Peyer's patch (tissue), 4 donors: ENCODE measurements at regions not wholly inside any gene's neighbourhood (a gene's known extent, or its start where the extent isn't known, plus 50 kb on each side); places are given as distances from the start of the nearest gene placed in this dataset.
"Not testable (repeated sequence)": the region's sequence is repeated elsewhere in the genome, so short reads cannot be mapped to it uniquely, and the experiment has no call there.

Experiments
- DNase-seq, 3 donors: peaks; one replicate each; pipeline ENCODE4 v3.0.0-alpha.2; 2017 to 2019
- H3K27ac ChIP-seq, 4 donors: fragments of 200-600 bp; sonication (generic); one replicate each; pipeline ENCODE4 v1.5.1; 2016 to 2019
- H3K27me3 ChIP-seq, 2 donors: fragments of 200-600 bp; sonication (generic); one replicate each; pipeline ENCODE4 v1.5.1; 2019
- H3K36me3 ChIP-seq, 3 donors: fragments of 200-600 bp; sonication (generic); one replicate each; pipeline ENCODE4 v1.5.1; 2016 to 2019
- H3K4me1 ChIP-seq, 4 donors: fragments of 200-600 bp; sonication (generic); one replicate each; pipeline ENCODE4 v1.5.1; 2016 to 2019
- H3K4me3 ChIP-seq, 4 donors: fragments of 200-600 bp; sonication (generic); 1 replicate in 3 of 4; 2 replicates in 1 of 4; pipeline ENCODE4 v1.5.1; 2016 to 2019; ENCODE audit warnings: mild to moderate bottlenecking in 1 of 4
- H3K9me3 ChIP-seq, 4 donors: fragments of 200-600 bp; sonication (generic); one replicate each; pipeline ENCODE4 v1.5.1; 2016 to 2019; ENCODE audit warnings: mild to moderate bottlenecking in 1 of 4
- POLR2A ChIP-seq, 2 donors: fragments of 450-650 bp; IDR thresholded peaks; one replicate each; pipeline ENCODE4 v1.5.1; 2017; ENCODE audit warnings: antibody characterized with exemption in 2 of 2, mild to moderate bottlenecking in 2 of 2, moderate library complexity in 2 of 2
- TF ChIP-seq, protein P1 (sequence below), 6 experiments: fragments of 450-650 bp in 4 of 6; fragments of 200-600 bp in 2 of 6; sonication (generic) in 1 of 6; IDR thresholded peaks; one replicate each; pipeline ENCODE4 v1.5.1; 2017 to 2019; ENCODE audit warnings: antibody characterized with exemption in 6 of 6, mild to moderate bottlenecking in 3 of 6, moderate library complexity in 1 of 6

DNA sequence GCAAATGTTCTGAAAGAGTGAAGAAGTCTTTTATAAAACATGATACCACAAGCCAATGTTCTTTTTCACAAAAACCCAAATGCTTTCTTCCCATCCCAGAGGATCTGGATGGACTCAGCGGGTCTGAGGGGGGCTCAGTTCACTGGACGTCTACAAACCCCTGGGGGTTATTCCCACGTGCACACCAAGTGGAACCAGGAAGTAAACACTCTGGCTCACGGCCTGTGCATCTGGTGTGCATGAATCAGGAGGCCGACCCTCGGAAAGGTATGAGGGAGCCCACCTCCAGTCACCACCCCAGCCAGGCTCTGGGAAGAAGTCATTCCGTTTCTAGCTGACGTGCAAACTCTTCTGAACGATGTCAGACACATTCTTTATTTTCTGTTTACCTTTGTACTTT, 252.2 kb downstream of the DLL1 start:
- Histone ChIP-seq H3K4me3 (no peak overlapping the region), H3K4me1 (no peaks in the 10 kb centered on the region), H3K36me3 (no peaks in the 10 kb centered on the region), H3K27ac (peak overlapping the region in 3 of 4 donors; percentile 28 to 81 (median 80)), H3K9me3 (peaks cover 0 to 5% (median 3%) of the 10 kb centered on the region in 4 donors), H3K27me3 (no peaks in the 10 kb centered on the region)
- peak in 1 of 3 donors; percentile 30 for DNase-seq
- TF ChIP-seq, protein P1, sequence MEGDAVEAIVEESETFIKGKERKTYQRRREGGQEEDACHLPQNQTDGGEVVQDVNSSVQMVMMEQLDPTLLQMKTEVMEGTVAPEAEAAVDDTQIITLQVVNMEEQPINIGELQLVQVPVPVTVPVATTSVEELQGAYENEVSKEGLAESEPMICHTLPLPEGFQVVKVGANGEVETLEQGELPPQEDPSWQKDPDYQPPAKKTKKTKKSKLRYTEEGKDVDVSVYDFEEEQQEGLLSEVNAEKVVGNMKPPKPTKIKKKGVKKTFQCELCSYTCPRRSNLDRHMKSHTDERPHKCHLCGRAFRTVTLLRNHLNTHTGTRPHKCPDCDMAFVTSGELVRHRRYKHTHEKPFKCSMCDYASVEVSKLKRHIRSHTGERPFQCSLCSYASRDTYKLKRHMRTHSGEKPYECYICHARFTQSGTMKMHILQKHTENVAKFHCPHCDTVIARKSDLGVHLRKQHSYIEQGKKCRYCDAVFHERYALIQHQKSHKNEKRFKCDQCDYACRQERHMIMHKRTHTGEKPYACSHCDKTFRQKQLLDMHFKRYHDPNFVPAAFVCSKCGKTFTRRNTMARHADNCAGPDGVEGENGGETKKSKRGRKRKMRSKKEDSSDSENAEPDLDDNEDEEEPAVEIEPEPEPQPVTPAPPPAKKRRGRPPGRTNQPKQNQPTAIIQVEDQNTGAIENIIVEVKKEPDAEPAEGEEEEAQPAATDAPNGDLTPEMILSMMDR (IDR thresholded peaks at IDR 0.05), result no peak
- TF ChIP-seq POLR2A (IDR thresholded peaks at IDR 0.05), result no peak

DNA sequence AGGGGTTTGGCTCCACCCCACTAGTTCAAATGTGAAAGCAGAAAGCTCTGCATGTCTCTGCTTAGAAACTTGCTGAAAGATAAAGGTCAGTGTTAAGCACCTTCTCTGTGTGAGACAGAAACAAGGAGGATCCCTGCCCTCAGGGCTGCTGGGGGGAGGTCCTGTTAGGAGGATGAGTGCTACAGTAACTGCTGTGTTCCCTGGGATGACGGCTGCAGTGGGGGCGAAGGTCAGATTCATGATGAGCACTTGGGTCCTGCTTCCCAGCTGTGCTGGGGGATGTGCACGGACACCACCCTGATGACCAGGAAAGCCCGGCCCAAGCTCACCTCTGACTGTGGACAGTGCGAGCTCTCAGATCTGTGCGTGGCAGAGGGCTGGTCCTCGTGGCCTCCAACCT, 252.6 kb downstream of the DLL1 start:
- TF ChIP-seq, protein P1 (IDR thresholded peaks at IDR 0.05), result no peak
- no peak for TF ChIP-seq POLR2A (IDR thresholded peaks at IDR 0.05)
- no peaks in the 10 kb centered on the region for H3K4me1 ChIP-seq
- H3K27me3 ChIP-seq, result no peaks in the 10 kb centered on the region
- peak overlapping the region; percentile 31 to 81 (median 60) for H3K27ac ChIP-seq
- peaks cover 0 to 5% (median 3%) of the 10 kb centered on the region in 4 donors for H3K9me3 ChIP-seq
- peak in 2 of 3 donors; percentile 51 to 60 for DNase-seq
- H3K4me3 ChIP-seq, result no peak overlapping the region
- no peaks in the 10 kb centered on the region for H3K36me3 ChIP-seq

DNA sequence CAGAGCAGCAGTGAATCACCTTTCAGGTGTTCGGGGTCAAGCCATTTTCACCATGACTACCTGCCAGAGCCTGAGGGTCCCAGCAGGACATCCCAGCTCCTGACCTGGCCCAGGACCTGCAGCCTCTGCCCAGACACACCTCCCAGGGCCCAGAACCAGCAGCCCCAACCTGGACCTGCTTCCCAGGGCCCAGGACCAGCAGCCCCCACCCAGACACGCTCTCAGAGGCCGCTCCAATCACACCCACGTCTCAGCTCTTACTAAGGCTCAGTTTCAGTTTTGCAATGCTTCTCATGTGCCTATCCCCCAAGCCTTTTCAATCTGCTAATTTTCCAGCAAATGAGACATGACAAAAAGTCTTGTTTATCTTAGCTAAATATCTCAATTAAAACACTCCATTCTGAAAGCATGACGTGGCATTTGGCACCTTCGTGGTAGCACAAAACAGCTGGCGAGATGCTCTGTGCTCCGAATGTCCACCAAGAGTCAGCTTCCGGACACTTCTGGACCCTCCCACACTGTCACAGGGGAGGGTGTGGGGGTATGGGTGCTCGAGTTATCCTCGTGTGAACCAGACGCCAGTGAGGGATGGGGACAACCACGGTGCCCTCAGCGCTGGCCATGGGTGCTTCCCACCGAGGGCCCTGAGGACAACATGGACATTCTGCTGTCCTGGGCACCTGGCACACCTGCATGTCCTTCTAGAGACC, 253.2 kb downstream of the DLL1 start:
- Histone ChIP-seq H3K27me3 (no peaks in the 10 kb centered on the region), H3K36me3 (no peaks in the 10 kb centered on the region), H3K4me3 (no peak overlapping the region), H3K9me3 (peaks cover 0 to 5% (median 3%) of the 10 kb centered on the region in 4 donors), H3K27ac (peak overlapping the region; percentile 40 to 81 (median 60)), H3K4me1 (no peaks in the 10 kb centered on the region)
- DNase-seq, result peak in 2 of 3 donors; percentile 50 to 68
- no peak for TF ChIP-seq POLR2A (IDR thresholded peaks at IDR 0.05)
- TF ChIP-seq, protein P1 (IDR thresholded peaks at IDR 0.05), result no peak

DNA sequence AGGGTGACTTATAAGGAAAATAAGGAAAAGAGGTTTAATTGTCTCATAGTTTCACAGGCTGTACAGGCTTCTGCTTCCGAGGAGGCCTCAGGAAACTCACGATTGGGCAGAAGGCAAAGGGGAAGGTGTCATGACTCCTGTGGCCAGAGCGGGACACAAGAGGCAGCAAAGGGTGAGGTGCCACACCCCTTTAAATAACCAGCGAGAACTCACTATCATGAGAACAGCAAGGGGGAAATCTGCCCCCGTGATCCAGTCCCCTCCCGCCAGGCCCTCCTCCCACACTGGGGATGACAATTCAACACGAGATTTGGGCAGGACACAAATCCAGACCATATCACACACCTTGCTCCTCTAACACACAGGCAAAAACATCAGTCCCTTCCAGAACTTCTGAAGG, 254.0 kb downstream of the DLL1 start:
- peak in 2 of 3 donors; percentile 18 to 28 for DNase-seq

DNA sequence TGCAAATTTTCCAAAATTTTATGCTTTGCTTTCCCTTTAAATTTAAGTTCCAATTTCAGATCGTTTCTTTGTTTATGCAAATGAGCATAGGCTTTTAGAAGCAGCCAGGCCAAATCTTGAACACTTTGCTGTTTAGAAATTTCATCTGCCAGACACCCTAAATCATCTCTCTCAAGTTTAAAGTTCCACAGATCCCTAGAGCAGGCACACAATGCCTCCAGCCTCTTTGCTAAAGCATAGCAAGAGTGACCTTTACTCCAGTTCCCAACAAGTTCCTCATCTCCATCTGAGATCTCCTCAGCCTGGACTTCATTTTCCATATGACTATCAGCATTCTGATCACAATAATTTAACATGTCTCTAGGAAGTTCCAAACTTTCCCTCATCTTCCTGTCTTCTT, 254.5 kb downstream of the DLL1 start:
- H3K36me3 ChIP-seq, H3K27ac ChIP-seq, DNase-seq, H3K4me3 ChIP-seq, H3K4me1 ChIP-seq, H3K27me3 ChIP-seq, H3K9me3 ChIP-seq: not testable (repeated sequence)

More for the DNA sequence above, 254.0 kb downstream of the DLL1 start:
- TF ChIP-seq POLR2A (IDR thresholded peaks at IDR 0.05), result no peak
- TF ChIP-seq, protein P1 (IDR thresholded peaks at IDR 0.05), result no peak
- H3K4me1 ChIP-seq, result no peaks in the 10 kb centered on the region
- H3K4me3 ChIP-seq, result no peak overlapping the region
- peaks cover 0 to 5% (median 3%) of the 10 kb centered on the region in 4 donors for H3K9me3 ChIP-seq
- H3K36me3 ChIP-seq, result no peaks in the 10 kb centered on the region
- H3K27me3 ChIP-seq, result no peaks in the 10 kb centered on the region
- peak overlapping the region in 2 of 4 donors; percentile 80 to 81 for H3K27ac ChIP-seq

DNA sequence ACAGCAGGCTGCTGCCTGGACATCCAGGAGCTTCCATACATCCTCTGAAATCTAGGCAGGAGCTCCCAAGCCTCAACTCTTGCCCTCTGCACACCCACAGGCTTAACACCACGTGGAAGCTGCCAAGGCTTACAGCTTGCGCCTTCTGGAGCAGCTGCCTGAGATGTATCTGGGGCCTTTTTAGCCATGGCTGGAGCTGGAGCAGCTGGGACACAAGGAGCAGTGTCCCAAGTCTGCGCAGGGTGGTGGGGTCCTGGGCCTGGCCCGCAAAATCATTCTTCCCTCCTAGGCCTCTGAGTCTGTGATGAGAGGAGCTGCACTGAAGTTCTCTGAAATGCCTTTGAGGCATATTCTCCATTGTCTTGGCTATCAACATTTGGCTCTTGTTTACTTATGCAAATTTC, 255.0 kb downstream of the DLL1 start:
- Histone ChIP-seq H3K4me1 (no peaks in the 10 kb centered on the region), H3K9me3 (peaks cover 0 to 5% (median 3%) of the 10 kb centered on the region in 4 donors), H3K27ac (no peak overlapping the region), H3K36me3 (no peaks in the 10 kb centered on the region), H3K4me3 (no peak overlapping the region), H3K27me3 (no peaks in the 10 kb centered on the region)
- TF ChIP-seq, protein P1 (IDR thresholded peaks at IDR 0.05), result no peak
- peak in 2 of 3 donors; percentile 10 to 19 for DNase-seq
